ENCODE measurements at regions not wholly inside any gene's neighbourhood (a gene's known extent, or its start where the extent isn't known, plus 50 kb on each side); places are given as distances from the start of the nearest gene placed in this dataset.

GRCh38 chr4:115396034-115396433 is 282.6 kb upstream of the NDST4 start:
- Histone ChIP-seq H3K9me2 (replicated peaks; ENCODE audit: low read length) (no peaks in the 10 kb centered on the region), H3K27me3 (ENCODE audit: low read length) (no peaks in the 10 kb centered on the region), H4K20me1 (ENCODE audit: low read length) (no peaks in the 10 kb centered on the region), H3K9me3 (ENCODE audit: low read length) (no peaks in the 10 kb centered on the region), H3K4me3 (ENCODE audit: low read length) (no peak overlapping the region), H3K36me3 (ENCODE audit: low read depth, low read length) (no peaks in the 10 kb centered on the region), H3F3A (ENCODE audit: low read length, unreplicated experiment) (no peaks in the 10 kb centered on the region), H3K27ac (ENCODE audit: low read length) (no peak overlapping the region), H3K79me2 (ENCODE audit: low read length) (no peaks in the 10 kb centered on the region), H2AFZ (ENCODE audit: low read length) (no peak overlapping the region), H3K4me1 (ENCODE audit: insufficient read depth, low read length) (no peaks in the 10 kb centered on the region), H3K4me2 (ENCODE audit: low read length) (no peak overlapping the region), H3K9ac (ENCODE audit: low read length) (no peak overlapping the region)
- BruUV-seq (replicated peaks): no TSS peak
- ChIA-PET POLR2A (ENCODE audit: unreplicated experiment) (no interaction called here), CTCF (no interaction called here)
- DNase-seq (no peak), ATAC-seq (no peak)
- intact Hi-C loops (cut with micrococcal nuclease): no loop called here
- TF ChIP-seq EZH2 (IDR thresholded peaks at IDR 0.05; ENCODE audit: low read length, unreplicated experiment): no peak
- TF ChIP-seq EZH2phosphoT487 (IDR thresholded peaks at IDR 0.05; ENCODE audit: borderline replicate concordance, low read length): no peak
- TF ChIP-seq CTCF (conservative IDR thresholded peaks at IDR 0.05; ENCODE audit: low read depth, low read length): no peak

- no peaks in the 10 kb centered on the region for H3K79me2 ChIP-seq (ENCODE audit: low read length)
- CTCF ChIA-PET: no interaction called here
- no TSS peak for BruUV-seq (replicated peaks)
Measured at GRCh38 chr4:115376866-115377265, 263.4 kb upstream of the NDST4 start.

GRCh38 chr4:115374621-115375020 is 261.2 kb upstream of the NDST4 start:
- BruUV-seq (replicated peaks): no TSS peak
- POLR2A ChIA-PET (ENCODE audit: unreplicated experiment): no interaction called here

More at GRCh38 chr4:115376866-115377265, 263.4 kb upstream of the NDST4 start:
- POLR2A ChIA-PET (ENCODE audit: unreplicated experiment): no interaction called here
- ATAC-seq (no peak), DNase-seq (no peak)
- no peak overlapping the region for H3K4me3 ChIP-seq (ENCODE audit: low read length)
- H4K20me1 ChIP-seq (ENCODE audit: low read length): no peaks in the 10 kb centered on the region
- intact Hi-C loops (cut with micrococcal nuclease): no loop called here
- no peak overlapping the region for H3K4me2 ChIP-seq (ENCODE audit: low read length)
- H3K36me3 ChIP-seq (ENCODE audit: low read depth, low read length): no peaks in the 10 kb centered on the region
- TF ChIP-seq EZH2 (IDR thresholded peaks at IDR 0.05; ENCODE audit: low read length, unreplicated experiment): no peak
- H3K9me2 ChIP-seq (replicated peaks; ENCODE audit: low read length): no peaks in the 10 kb centered on the region
- no peak overlapping the region for H3K27ac ChIP-seq (ENCODE audit: low read length)
- no peaks in the 10 kb centered on the region for H3F3A ChIP-seq (ENCODE audit: low read length, unreplicated experiment)
- H3K27me3 ChIP-seq (ENCODE audit: low read length): no peaks in the 10 kb centered on the region
- no peaks in the 10 kb centered on the region for H3K4me1 ChIP-seq (ENCODE audit: insufficient read depth, low read length)
- no peak overlapping the region for H2AFZ ChIP-seq (ENCODE audit: low read length)
- no peaks in the 10 kb centered on the region for H3K9me3 ChIP-seq (ENCODE audit: low read length)
- no peak overlapping the region for H3K9ac ChIP-seq (ENCODE audit: low read length)

More at GRCh38 chr4:115374621-115375020, 261.2 kb upstream of the NDST4 start:
- DNase-seq: no peak
- no peaks in the 10 kb centered on the region for H3K9me3 ChIP-seq (ENCODE audit: low read length)
- no peak for ATAC-seq
- no peaks in the 10 kb centered on the region for H3F3A ChIP-seq (ENCODE audit: low read length, unreplicated experiment)
- no peaks in the 10 kb centered on the region for H3K79me2 ChIP-seq (ENCODE audit: low read length)
- no peak overlapping the region for H3K9ac ChIP-seq (ENCODE audit: low read length)
- H3K4me2 ChIP-seq (ENCODE audit: low read length): no peak overlapping the region
- no peak overlapping the region for H3K4me3 ChIP-seq (ENCODE audit: low read length)
- H3K9me2 ChIP-seq (replicated peaks; ENCODE audit: low read length): no peaks in the 10 kb centered on the region
- intact Hi-C loops (cut with micrococcal nuclease): no loop called here
- no peak overlapping the region for H2AFZ ChIP-seq (ENCODE audit: low read length)
- H3K4me1 ChIP-seq (ENCODE audit: insufficient read depth, low read length): no peaks in the 10 kb centered on the region
- H3K36me3 ChIP-seq (ENCODE audit: low read depth, low read length): no peaks in the 10 kb centered on the region
- H3K27me3 ChIP-seq (ENCODE audit: low read length): no peaks in the 10 kb centered on the region
- H4K20me1 ChIP-seq (ENCODE audit: low read length): no peaks in the 10 kb centered on the region
- CTCF ChIA-PET: no interaction called here
- TF ChIP-seq EZH2 (IDR thresholded peaks at IDR 0.05; ENCODE audit: low read length, unreplicated experiment) (no peak), EZH2phosphoT487 (IDR thresholded peaks at IDR 0.05; ENCODE audit: borderline replicate concordance, low read length) (no peak), CTCF (conservative IDR thresholded peaks at IDR 0.05; ENCODE audit: low read depth, low read length) (no peak)
- H3K27ac ChIP-seq (ENCODE audit: low read length): no peak overlapping the region

Data from PC-3 (cell line).